GM23338 (cell line): ENCODE measurements at regions not wholly inside any gene's neighbourhood (a gene's known extent, or its start where the extent isn't known, plus 50 kb on each side); places are given as distances from the start of the nearest gene placed in this dataset.

Experiments used
- ATAC-seq: fragments of 200-7000 bp; cut with Tn5 transposase; 3 replicates; pipeline ENCODE4 v1.9.1; 2020
- DNase-seq: peaks from one replicate; pipeline ENCODE4 v3.0.0-alpha.2; 2015; ENCODE audit warnings: low spot score
- H2AFZ ChIP-seq: fragments of 200-600 bp; sonication (generic); 2 replicates; pipeline ENCODE4 v1.8.0; 2016; ENCODE audit warnings: antibody characterized with exemption, mild to moderate bottlenecking, moderate library complexity
- H3F3A ChIP-seq: fragments of 200-600 bp; sonication (generic); replicated peaks from 2 replicates; pipeline ENCODE4 v1.8.0; 2017; ENCODE audit warnings: antibody characterized with exemption, mixed run types, low read depth
- H3K27ac ChIP-seq: fragments of 200-600 bp; sonication (generic); 2 replicates; pipeline ENCODE4 v1.6.1; 2016; ENCODE audit warnings: low read depth
- H3K27me3 ChIP-seq: fragments of 200-600 bp; sonication (generic); 2 replicates; pipeline ENCODE4 v1.8.0; 2016; ENCODE audit warnings: mild to moderate bottlenecking, mixed run types, moderate library complexity; ENCODE audit not compliant: insufficient read depth
- H3K36me3 ChIP-seq: fragments of 200-600 bp; sonication (generic); 2 replicates; pipeline ENCODE4 v1.8.0; 2016; ENCODE audit warnings: mild to moderate bottlenecking; ENCODE audit not compliant: insufficient read depth
- H3K4me1 ChIP-seq: fragments of 200-600 bp; sonication (generic); 2 replicates; pipeline ENCODE4 v1.8.0; 2016; ENCODE audit warnings: mild to moderate bottlenecking, moderate library complexity; ENCODE audit not compliant: insufficient read depth
- H3K4me2 ChIP-seq: fragments of 200-600 bp; sonication (generic); 2 replicates; pipeline ENCODE4 v1.7.1; 2017; ENCODE audit warnings: mixed run types
- H3K4me3 ChIP-seq: fragments of 200-600 bp; sonication (generic); 2 replicates; pipeline ENCODE4 v1.6.1; 2016; ENCODE audit warnings: mixed run types
- H3K79me2 ChIP-seq: fragments of 200-600 bp; sonication (generic); replicated peaks from 2 replicates; pipeline ENCODE4 v1.8.0; 2017; ENCODE audit warnings: mild to moderate bottlenecking; ENCODE audit not compliant: insufficient read depth
- H3K9me2 ChIP-seq: fragments of 200-600 bp; sonication (generic); 2 replicates; pipeline ENCODE4 v1.8.0; 2017; ENCODE audit not compliant: insufficient read depth
- H4K20me1 ChIP-seq: fragments of 200-600 bp; sonication (generic); replicated peaks from 2 replicates; pipeline ENCODE4 v1.8.0; 2017; ENCODE audit warnings: mild to moderate bottlenecking; ENCODE audit not compliant: insufficient read depth
- H3K27ac Mint-ChIP-seq: 2 replicates; pipeline ENCODE4 v1.8.0; 2020; ENCODE audit warnings: inconsistent platforms, mild to moderate bottlenecking, moderate library complexity, mixed read lengths
- H3K27me3 Mint-ChIP-seq: 3 replicates; pipeline ENCODE4 v1.8.0; 2022; ENCODE audit warnings: low read depth, mild to moderate bottlenecking, moderate library complexity, mixed read lengths, inconsistent platforms; ENCODE audit not compliant: insufficient read depth, poor library complexity
- H3K36me3 Mint-ChIP-seq: 3 replicates; pipeline ENCODE4 v1.8.0; 2021; ENCODE audit warnings: low read depth, mild to moderate bottlenecking, inconsistent platforms, moderate library complexity, mixed read lengths
- H3K4me1 Mint-ChIP-seq: 3 replicates; pipeline ENCODE4 v1.8.0; 2020; ENCODE audit warnings: mild to moderate bottlenecking, inconsistent platforms, mixed read lengths
- H3K4me3 Mint-ChIP-seq: 3 replicates; pipeline ENCODE4 v1.8.0; 2021; ENCODE audit warnings: moderate library complexity, mild to moderate bottlenecking, inconsistent platforms, mixed read lengths
- H3K9me3 Mint-ChIP-seq: 3 replicates; pipeline ENCODE4 v1.8.0; 2020; ENCODE audit warnings: moderate library complexity, mild to moderate bottlenecking, inconsistent platforms, mixed read lengths
- CREB1 ChIP-seq: fragments of 250-450 bp; sonication (Bioruptor Pico); IDR thresholded peaks from 2 replicates; pipeline ENCODE4 v1.5.0; 2020; ENCODE audit warnings: low read depth, mild to moderate bottlenecking, moderate library complexity
- EZH2 ChIP-seq: fragments of 200-600 bp; sonication (generic); IDR thresholded peaks from one replicate; pipeline ENCODE4 v1.8.0; 2017; ENCODE audit warnings: antibody characterized with exemption, mild to moderate bottlenecking, low read depth; ENCODE audit not compliant: unreplicated experiment
- EZH2phosphoT487 ChIP-seq: fragments of 200-600 bp; sonication (generic); IDR thresholded peaks from one replicate; pipeline ENCODE4 v1.8.1; 2018; ENCODE audit warnings: antibody characterized with exemption; ENCODE audit not compliant: unreplicated experiment
- JUNB ChIP-seq: IDR thresholded peaks from one replicate; pipeline ENCODE4 v1.6.1; 2016; ENCODE audit warnings: antibody characterized with exemption; ENCODE audit not compliant: unreplicated experiment
- NANOG ChIP-seq: IDR thresholded peaks from 2 replicates; pipeline ENCODE4 v1.6.1; 2016; ENCODE audit warnings: antibody characterized with exemption, borderline replicate concordance
- POLR2AphosphoS5 ChIP-seq: IDR thresholded peaks from 2 replicates; pipeline ENCODE4 v1.6.1; 2016; ENCODE audit warnings: antibody characterized with exemption, low read depth
- STAT1 ChIP-seq: IDR thresholded peaks from one replicate; pipeline ENCODE4 v1.6.1; 2016; ENCODE audit warnings: antibody characterized with exemption; ENCODE audit not compliant: unreplicated experiment
- ZNF114 ChIP-seq: fragments of 250-450 bp; sonication (Bioruptor Pico); IDR thresholded peaks from 2 replicates; pipeline ENCODE4 v1.5.0; 2020; ENCODE audit warnings: mild to moderate bottlenecking, moderate library complexity
- ZNF331 ChIP-seq: fragments of 250-450 bp; sonication (Bioruptor Pico); IDR thresholded peaks from 2 replicates; pipeline ENCODE4 v1.5.0; 2020; ENCODE audit warnings: low read depth, mild to moderate bottlenecking, moderate library complexity
- TF ChIP-seq, protein P1 (sequence below): IDR thresholded peaks from 2 replicates; pipeline ENCODE4 v1.6.1; 2016; ENCODE audit warnings: antibody characterized with exemption
- TF ChIP-seq, protein P2 (sequence below), 2 experiments: fragments of 200-600 bp in 1 of 2; sonication (generic) in 1 of 2; conservative IDR thresholded peaks; 2 replicates each; pipeline versions ENCODE4 v1.5.1 to v1.6.1; 2016 to 2017; ENCODE audit warnings: antibody characterized with exemption in 2 of 2, low read depth in 2 of 2, mild to moderate bottlenecking in 2 of 2, moderate library complexity in 1 of 2
- TF ChIP-seq, protein P3 (sequence below): fragments of 250-450 bp; sonication (Bioruptor Pico); IDR thresholded peaks from 2 replicates; pipeline ENCODE4 v1.5.0; 2020; ENCODE audit warnings: mild to moderate bottlenecking, moderate library complexity
- TF ChIP-seq, protein P4 (sequence below): IDR thresholded peaks from one replicate; pipeline ENCODE4 v1.6.1; 2018; ENCODE audit warnings: antibody characterized with exemption; ENCODE audit not compliant: unreplicated experiment

DNA sequence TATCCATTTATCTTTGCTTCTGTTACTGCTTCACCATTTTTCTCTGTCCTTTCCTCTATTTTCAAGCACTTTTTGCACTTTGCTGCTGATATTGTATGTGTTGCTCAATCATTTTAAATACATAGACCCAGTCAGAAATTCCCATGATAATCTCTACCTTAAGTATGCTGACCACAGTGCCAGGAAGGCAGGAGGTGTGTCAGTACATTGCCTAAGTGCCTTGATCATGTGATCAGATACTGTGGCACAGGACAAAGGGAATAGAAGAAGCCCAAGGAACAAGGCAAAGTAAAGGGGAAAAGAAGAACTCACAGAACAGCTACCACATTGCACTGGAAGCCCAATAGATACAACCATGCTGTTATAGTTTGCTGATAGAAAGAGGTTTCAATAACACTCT is 53.7 kb upstream of the CD36 start:
- Histone ChIP-seq H2AFZ (peak overlapping the region; percentile 83; the same call in 1 of the 2 replicates), H3K79me2 (no peaks in the 10 kb centered on the region), H3K36me3 (no peaks in the 10 kb centered on the region), H4K20me1 (no peaks in the 10 kb centered on the region), H3F3A (no peaks in the 10 kb centered on the region), H3K4me3 (no peak overlapping the region), H3K4me1 (no peaks in the 10 kb centered on the region), H3K4me2 (no peak overlapping the region), H3K9me2 (peaks cover 5% of the 10 kb centered on the region; the same call in 1 of the 2 replicates), H3K27ac (no peak overlapping the region), H3K27me3 (no peaks in the 10 kb centered on the region)
- H3K36me3 Mint-ChIP-seq: no peaks in the 10 kb centered on the region
- H3K9me3 Mint-ChIP-seq: no peaks in the 10 kb centered on the region
- peaks cover 3% of the 10 kb centered on the region; the same call in 2 of the 3 replicates for H3K4me1 Mint-ChIP-seq
- TF ChIP-seq JUNB (no peak), POLR2AphosphoS5 (no peak), NANOG (no peak), CREB1 (CRISPR knock-in tag) (no peak), EZH2phosphoT487 (no peak), ZNF331 (CRISPR knock-in tag) (no peak), EZH2 (no peak), STAT1 (no peak), ZNF114 (CRISPR knock-in tag) (no peak)
- TF ChIP-seq, protein P1, sequence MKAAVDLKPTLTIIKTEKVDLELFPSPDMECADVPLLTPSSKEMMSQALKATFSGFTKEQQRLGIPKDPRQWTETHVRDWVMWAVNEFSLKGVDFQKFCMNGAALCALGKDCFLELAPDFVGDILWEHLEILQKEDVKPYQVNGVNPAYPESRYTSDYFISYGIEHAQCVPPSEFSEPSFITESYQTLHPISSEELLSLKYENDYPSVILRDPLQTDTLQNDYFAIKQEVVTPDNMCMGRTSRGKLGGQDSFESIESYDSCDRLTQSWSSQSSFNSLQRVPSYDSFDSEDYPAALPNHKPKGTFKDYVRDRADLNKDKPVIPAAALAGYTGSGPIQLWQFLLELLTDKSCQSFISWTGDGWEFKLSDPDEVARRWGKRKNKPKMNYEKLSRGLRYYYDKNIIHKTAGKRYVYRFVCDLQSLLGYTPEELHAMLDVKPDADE: no peak
- TF ChIP-seq, protein P2, sequence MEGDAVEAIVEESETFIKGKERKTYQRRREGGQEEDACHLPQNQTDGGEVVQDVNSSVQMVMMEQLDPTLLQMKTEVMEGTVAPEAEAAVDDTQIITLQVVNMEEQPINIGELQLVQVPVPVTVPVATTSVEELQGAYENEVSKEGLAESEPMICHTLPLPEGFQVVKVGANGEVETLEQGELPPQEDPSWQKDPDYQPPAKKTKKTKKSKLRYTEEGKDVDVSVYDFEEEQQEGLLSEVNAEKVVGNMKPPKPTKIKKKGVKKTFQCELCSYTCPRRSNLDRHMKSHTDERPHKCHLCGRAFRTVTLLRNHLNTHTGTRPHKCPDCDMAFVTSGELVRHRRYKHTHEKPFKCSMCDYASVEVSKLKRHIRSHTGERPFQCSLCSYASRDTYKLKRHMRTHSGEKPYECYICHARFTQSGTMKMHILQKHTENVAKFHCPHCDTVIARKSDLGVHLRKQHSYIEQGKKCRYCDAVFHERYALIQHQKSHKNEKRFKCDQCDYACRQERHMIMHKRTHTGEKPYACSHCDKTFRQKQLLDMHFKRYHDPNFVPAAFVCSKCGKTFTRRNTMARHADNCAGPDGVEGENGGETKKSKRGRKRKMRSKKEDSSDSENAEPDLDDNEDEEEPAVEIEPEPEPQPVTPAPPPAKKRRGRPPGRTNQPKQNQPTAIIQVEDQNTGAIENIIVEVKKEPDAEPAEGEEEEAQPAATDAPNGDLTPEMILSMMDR (conservative IDR thresholded peaks at IDR 0.05; ENCODE audit: low read depth in 2 of 2): no peak
- TF ChIP-seq, protein P3, sequence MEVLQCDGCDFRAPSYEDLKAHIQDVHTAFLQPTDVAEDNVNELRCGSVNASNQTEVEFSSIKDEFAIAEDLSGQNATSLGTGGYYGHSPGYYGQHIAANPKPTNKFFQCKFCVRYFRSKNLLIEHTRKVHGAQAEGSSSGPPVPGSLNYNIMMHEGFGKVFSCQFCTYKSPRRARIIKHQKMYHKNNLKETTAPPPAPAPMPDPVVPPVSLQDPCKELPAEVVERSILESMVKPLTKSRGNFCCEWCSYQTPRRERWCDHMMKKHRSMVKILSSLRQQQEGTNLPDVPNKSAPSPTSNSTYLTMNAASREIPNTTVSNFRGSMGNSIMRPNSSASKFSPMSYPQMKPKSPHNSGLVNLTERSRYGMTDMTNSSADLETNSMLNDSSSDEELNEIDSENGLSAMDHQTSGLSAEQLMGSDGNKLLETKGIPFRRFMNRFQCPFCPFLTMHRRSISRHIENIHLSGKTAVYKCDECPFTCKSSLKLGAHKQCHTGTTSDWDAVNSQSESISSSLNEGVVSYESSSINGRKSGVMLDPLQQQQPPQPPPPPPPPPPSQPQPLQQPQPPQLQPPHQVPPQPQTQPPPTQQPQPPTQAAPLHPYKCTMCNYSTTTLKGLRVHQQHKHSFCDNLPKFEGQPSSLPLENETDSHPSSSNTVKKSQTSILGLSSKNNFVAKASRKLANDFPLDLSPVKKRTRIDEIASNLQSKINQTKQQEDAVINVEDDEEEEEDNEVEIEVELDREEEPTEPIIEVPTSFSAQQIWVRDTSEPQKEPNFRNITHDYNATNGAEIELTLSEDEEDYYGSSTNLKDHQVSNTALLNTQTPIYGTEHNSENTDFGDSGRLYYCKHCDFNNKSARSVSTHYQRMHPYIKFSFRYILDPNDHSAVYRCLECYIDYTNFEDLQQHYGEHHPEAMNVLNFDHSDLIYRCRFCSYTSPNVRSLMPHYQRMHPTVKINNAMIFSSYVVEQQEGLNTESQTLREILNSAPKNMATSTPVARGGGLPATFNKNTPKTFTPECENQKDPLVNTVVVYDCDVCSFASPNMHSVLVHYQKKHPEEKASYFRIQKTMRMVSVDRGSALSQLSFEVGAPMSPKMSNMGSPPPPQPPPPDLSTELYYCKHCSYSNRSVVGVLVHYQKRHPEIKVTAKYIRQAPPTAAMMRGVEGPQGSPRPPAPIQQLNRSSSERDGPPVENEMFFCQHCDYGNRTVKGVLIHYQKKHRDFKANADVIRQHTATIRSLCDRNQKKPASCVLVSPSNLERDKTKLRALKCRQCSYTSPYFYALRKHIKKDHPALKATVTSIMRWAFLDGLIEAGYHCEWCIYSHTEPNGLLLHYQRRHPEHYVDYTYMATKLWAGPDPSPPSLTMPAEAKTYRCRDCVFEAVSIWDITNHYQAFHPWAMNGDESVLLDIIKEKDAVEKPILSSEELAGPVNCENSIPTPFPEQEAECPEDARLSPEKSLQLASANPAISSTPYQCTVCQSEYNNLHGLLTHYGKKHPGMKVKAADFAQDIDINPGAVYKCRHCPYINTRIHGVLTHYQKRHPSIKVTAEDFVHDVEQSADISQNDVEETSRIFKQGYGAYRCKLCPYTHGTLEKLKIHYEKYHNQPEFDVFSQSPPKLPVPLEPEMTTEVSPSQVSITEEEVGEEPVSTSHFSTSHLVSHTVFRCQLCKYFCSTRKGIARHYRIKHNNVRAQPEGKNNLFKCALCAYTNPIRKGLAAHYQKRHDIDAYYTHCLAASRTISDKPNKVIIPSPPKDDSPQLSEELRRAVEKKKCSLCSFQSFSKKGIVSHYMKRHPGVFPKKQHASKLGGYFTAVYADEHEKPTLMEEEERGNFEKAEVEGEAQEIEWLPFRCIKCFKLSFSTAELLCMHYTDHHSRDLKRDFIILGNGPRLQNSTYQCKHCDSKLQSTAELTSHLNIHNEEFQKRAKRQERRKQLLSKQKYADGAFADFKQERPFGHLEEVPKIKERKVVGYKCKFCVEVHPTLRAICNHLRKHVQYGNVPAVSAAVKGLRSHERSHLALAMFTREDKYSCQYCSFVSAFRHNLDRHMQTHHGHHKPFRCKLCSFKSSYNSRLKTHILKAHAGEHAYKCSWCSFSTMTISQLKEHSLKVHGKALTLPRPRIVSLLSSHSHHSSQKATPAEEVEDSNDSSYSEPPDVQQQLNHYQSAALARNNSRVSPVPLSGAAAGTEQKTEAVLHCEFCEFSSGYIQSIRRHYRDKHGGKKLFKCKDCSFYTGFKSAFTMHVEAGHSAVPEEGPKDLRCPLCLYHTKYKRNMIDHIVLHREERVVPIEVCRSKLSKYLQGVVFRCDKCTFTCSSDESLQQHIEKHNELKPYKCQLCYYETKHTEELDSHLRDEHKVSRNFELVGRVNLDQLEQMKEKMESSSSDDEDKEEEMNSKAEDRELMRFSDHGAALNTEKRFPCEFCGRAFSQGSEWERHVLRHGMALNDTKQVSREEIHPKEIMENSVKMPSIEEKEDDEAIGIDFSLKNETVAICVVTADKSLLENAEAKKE (CRISPR knock-in tag): no peak
- TF ChIP-seq, protein P4, sequence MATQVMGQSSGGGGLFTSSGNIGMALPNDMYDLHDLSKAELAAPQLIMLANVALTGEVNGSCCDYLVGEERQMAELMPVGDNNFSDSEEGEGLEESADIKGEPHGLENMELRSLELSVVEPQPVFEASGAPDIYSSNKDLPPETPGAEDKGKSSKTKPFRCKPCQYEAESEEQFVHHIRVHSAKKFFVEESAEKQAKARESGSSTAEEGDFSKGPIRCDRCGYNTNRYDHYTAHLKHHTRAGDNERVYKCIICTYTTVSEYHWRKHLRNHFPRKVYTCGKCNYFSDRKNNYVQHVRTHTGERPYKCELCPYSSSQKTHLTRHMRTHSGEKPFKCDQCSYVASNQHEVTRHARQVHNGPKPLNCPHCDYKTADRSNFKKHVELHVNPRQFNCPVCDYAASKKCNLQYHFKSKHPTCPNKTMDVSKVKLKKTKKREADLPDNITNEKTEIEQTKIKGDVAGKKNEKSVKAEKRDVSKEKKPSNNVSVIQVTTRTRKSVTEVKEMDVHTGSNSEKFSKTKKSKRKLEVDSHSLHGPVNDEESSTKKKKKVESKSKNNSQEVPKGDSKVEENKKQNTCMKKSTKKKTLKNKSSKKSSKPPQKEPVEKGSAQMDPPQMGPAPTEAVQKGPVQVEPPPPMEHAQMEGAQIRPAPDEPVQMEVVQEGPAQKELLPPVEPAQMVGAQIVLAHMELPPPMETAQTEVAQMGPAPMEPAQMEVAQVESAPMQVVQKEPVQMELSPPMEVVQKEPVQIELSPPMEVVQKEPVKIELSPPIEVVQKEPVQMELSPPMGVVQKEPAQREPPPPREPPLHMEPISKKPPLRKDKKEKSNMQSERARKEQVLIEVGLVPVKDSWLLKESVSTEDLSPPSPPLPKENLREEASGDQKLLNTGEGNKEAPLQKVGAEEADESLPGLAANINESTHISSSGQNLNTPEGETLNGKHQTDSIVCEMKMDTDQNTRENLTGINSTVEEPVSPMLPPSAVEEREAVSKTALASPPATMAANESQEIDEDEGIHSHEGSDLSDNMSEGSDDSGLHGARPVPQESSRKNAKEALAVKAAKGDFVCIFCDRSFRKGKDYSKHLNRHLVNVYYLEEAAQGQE: no peak
- no peak overlapping the region for H3K4me3 Mint-ChIP-seq
- H3K27me3 Mint-ChIP-seq: no peaks in the 10 kb centered on the region
- DNase-seq (peak; percentile 16), ATAC-seq (peak; percentile 36; the same call in 2 of the 3 replicates)
- H3K27ac Mint-ChIP-seq: no peak overlapping the region
